ENCODE measurements at regions not wholly inside any gene's neighbourhood (a gene's known extent, or its start where the extent isn't known, plus 50 kb on each side); places are given as distances from the start of the nearest gene placed in this dataset.
"Not testable (repeated sequence)": the region's sequence is repeated elsewhere in the genome, so short reads cannot be mapped to it uniquely, and the experiment has no call there.

GRCh38 chr6:79810871-79811270, 136.5 kb downstream of the ELOVL4 start:
- DNase-seq (ENCODE audit: low spot score in 2 of 2) (no peak), FAIRE-seq (no peak)

GRCh38 chr6:79810185-79810705, 137.1 kb downstream of the ELOVL4 start:
- DNase-seq (ENCODE audit: low spot score in 2 of 2), result no peak
- FAIRE-seq, result no peak

GRCh38 chr6:79808921-79809320, 138.4 kb downstream of the ELOVL4 start:
- no peak for FAIRE-seq
- no peak for DNase-seq (ENCODE audit: low spot score in 2 of 2)

- not testable (repeated sequence) for DNase-seq (ENCODE audit: low spot score in 2 of 2); FAIRE-seq
Observed at GRCh38 chr6:79806661-79807060, 140.7 kb downstream of the ELOVL4 start.

GRCh38 chr6:79804732-79805131, 142.6 kb downstream of the ELOVL4 start:
- FAIRE-seq (no peak), DNase-seq (ENCODE audit: low spot score in 2 of 2) (no peak)

GRCh38 chr6:79803917-79804316, 143.4 kb downstream of the ELOVL4 start:
- DNase-seq (ENCODE audit: low spot score in 2 of 2) (no peak), FAIRE-seq (no peak)

- no peak for DNase-seq (ENCODE audit: low spot score in 2 of 2)
- FAIRE-seq, result no peak
Observed at GRCh38 chr6:79802657-79803300, 144.6 kb downstream of the ELOVL4 start.

GRCh38 chr6:79801362-79801761, 146.0 kb downstream of the ELOVL4 start:
- DNase-seq (ENCODE audit: low spot score in 2 of 2), result no peak
- no peak for FAIRE-seq

- DNase-seq (ENCODE audit: low spot score in 2 of 2) (no peak), FAIRE-seq (no peak)
Observed at GRCh38 chr6:79798841-79799240, 148.5 kb downstream of the ELOVL4 start.

- FAIRE-seq (no peak), DNase-seq (ENCODE audit: low spot score in 2 of 2) (no peak)
Observed at GRCh38 chr6:79797912-79798311, 149.4 kb downstream of the ELOVL4 start.

GRCh38 chr6:79797163-79797764, 150.1 kb downstream of the ELOVL4 start:
- FAIRE-seq (no peak), DNase-seq (ENCODE audit: low spot score in 2 of 2) (no peak)

GRCh38 chr6:79796197-79796596, 151.2 kb downstream of the ELOVL4 start:
- DNase-seq (ENCODE audit: low spot score in 2 of 2) (no peak), FAIRE-seq (no peak)

- no peak for DNase-seq (ENCODE audit: low spot score in 2 of 2)
- FAIRE-seq, result no peak
Observed at GRCh38 chr6:79789896-79790295, 157.5 kb downstream of the ELOVL4 start.

- DNase-seq (ENCODE audit: low spot score in 2 of 2) (no peak), FAIRE-seq (no peak)
Observed at GRCh38 chr6:79788756-79789155, 157.6 kb downstream of the SH3BGRL2 start.

GRCh38 chr6:79787626-79788025, 156.5 kb downstream of the SH3BGRL2 start:
- FAIRE-seq, result no peak
- DNase-seq (ENCODE audit: low spot score in 2 of 2), result no peak

GRCh38 chr6:79784395-79784753, 153.2 kb downstream of the SH3BGRL2 start:
- no peak for FAIRE-seq
- no peak for DNase-seq (ENCODE audit: low spot score in 2 of 2)

GRCh38 chr6:79783670-79784394, 152.7 kb downstream of the SH3BGRL2 start:
- DNase-seq (ENCODE audit: low spot score in 2 of 2) (no peak), FAIRE-seq (no peak)

- DNase-seq (ENCODE audit: low spot score in 2 of 2), result no peak
- no peak for FAIRE-seq
Observed at GRCh38 chr6:79782792-79783580, 151.9 kb downstream of the SH3BGRL2 start.

GRCh38 chr6:79781916-79782315, 150.8 kb downstream of the SH3BGRL2 start:
- DNase-seq (ENCODE audit: low spot score in 2 of 2) (no peak), FAIRE-seq (no peak)

GRCh38 chr6:79780881-79781280, 149.8 kb downstream of the SH3BGRL2 start:
- no peak for FAIRE-seq
- DNase-seq (ENCODE audit: low spot score in 2 of 2), result no peak

GRCh38 chr6:79778816-79779215, 147.7 kb downstream of the SH3BGRL2 start:
- no peak for FAIRE-seq
- no peak for DNase-seq (ENCODE audit: low spot score in 2 of 2)

All from frontal cortex (tissue), 3 donors.